A549 (cell line): ENCODE measurements at regions not wholly inside any gene's neighbourhood (a gene's known extent, or its start where the extent isn't known, plus 50 kb on each side); places are given as distances from the start of the nearest gene placed in this dataset.

Source experiments
- ATAC-seq, 2 experiments: fragments of 200-7000 bp in 1 of 2; fragments of >200 bp in 1 of 2; cut with Nextera tagmentation in 1 of 2; cut with Tn5 transposase in 1 of 2; 3 replicates each; pipeline versions ENCODE4 v1.8.0 to v1.9.1; 2018 to 2020; ENCODE audit warnings: mild to moderate bottlenecking in 1 of 2, moderate library complexity in 1 of 2
- CTCF ChIA-PET: fragments of 300-600 bp; sonication (Branson Sonifier 250); formaldehyde crosslinking; extraction: SDS; loops from one replicate; lab custom pipeline; 2021; ENCODE audit warnings: antibody characterized with exemption, inconsistent platforms; lab: Yijun Ruan, JAX
- POLR2A ChIA-PET: fragments of 350-600 bp; formaldehyde crosslinking; extraction: SDS; loops from one replicate; lab custom pipeline; 2021; ENCODE audit warnings: antibody characterized with exemption, inconsistent platforms; lab: Yijun Ruan, JAX
- DNase-seq, 2 experiments: peaks; one replicate each; pipeline versions ENCODE4 v3.0.0 to v3.0.0-alpha.2; 2011 to 2016; ENCODE audit warnings: low read depth in 1 of 2, low spot score in 1 of 2
- FAIRE-seq: peaks from 2 replicates; lab custom pipeline; 2011; peaks lifted over from hg19 to GRCh38; lab: Jason Lieb, UNC
- H3K27ac ChIP-seq, 2 experiments: fragments of >200 bp; sonication (Bioruptor Twin); formaldehyde crosslinking; 3 replicates each; pipeline ENCODE4 v1.5.1; 2016 to 2017
- H3K4me1 ChIP-seq: fragments of >200 bp; sonication (Bioruptor Twin); formaldehyde crosslinking; 3 replicates; pipeline ENCODE4 v1.6.1; 2016
- H3K4me2 ChIP-seq: fragments of >200 bp; sonication (Bioruptor Twin); formaldehyde crosslinking; 3 replicates; pipeline ENCODE4 v1.6.1; 2016
- H3K4me3 ChIP-seq: fragments of >200 bp; sonication (Bioruptor Twin); formaldehyde crosslinking; 3 replicates; pipeline ENCODE4 v1.5.1; 2016
- H3K9me3 ChIP-seq: fragments of >200 bp; sonication (Bioruptor Twin); formaldehyde crosslinking; 3 replicates; pipeline ENCODE4 v1.6.1; 2016
- BHLHE40 ChIP-seq: IDR thresholded peaks from 2 replicates; pipeline ENCODE4 v1.6.1; 2012; ENCODE audit warnings: low read depth, low read length, inconsistent platforms
- CBX8 ChIP-seq: fragments of 200-600 bp; sonication (generic); IDR thresholded peaks from 2 replicates; pipeline ENCODE4 v1.6.1; 2016
- CEBPB ChIP-seq, 2 experiments: fragments of >200 bp in 1 of 2; sonication (Bioruptor Twin) in 1 of 2; formaldehyde crosslinking in 1 of 2; IDR thresholded peaks; 2 replicates each; pipeline ENCODE4 v1.6.1; 2012 to 2016
- CHD2 ChIP-seq: fragments of 150-350 bp; IDR thresholded peaks from 2 replicates; pipeline ENCODE4 v1.6.1; 2014; ENCODE audit warnings: low read length; ENCODE audit not compliant: partially characterized antibody
- EHMT2 ChIP-seq: fragments of 200-600 bp; sonication (generic); IDR thresholded peaks from 2 replicates; pipeline ENCODE4 v1.6.1; 2016; ENCODE audit warnings: antibody characterized with exemption, low read depth, mild to moderate bottlenecking, moderate library complexity
- EP300 ChIP-seq, 2 experiments: fragments of >200 bp; sonication (Bioruptor Twin); formaldehyde crosslinking; IDR thresholded peaks; 2 replicates in 1 of 2; 3 replicates in 1 of 2; pipeline ENCODE4 v1.6.1; 2016 to 2017
- ESRRA ChIP-seq: fragments of 150-350 bp; IDR thresholded peaks from 2 replicates; pipeline ENCODE4 v1.6.1; 2014; ENCODE audit warnings: mild to moderate bottlenecking, low read length, borderline replicate concordance
- FOSL2 ChIP-seq, 2 experiments: fragments of 450-650 bp in 1 of 2; fragments of >200 bp in 1 of 2; sonication (Bioruptor Twin) in 1 of 2; formaldehyde crosslinking; IDR thresholded peaks; 2 replicates each; pipeline versions ENCODE4 v1.5.0 to v1.6.1; 2016 to 2020; ENCODE audit warnings: mild to moderate bottlenecking in 1 of 2, moderate library complexity in 1 of 2
- HOXA7 ChIP-seq: fragments of 250-450 bp; sonication (Bioruptor Pico); IDR thresholded peaks from 2 replicates; pipeline ENCODE4 v1.5.0; 2020; ENCODE audit warnings: mild to moderate bottlenecking, moderate library complexity
- KDM5A ChIP-seq: fragments of 200-600 bp; sonication (generic); IDR thresholded peaks from 2 replicates; pipeline ENCODE4 v1.6.1; 2016; ENCODE audit warnings: antibody characterized with exemption, mild to moderate bottlenecking
- MAFK ChIP-seq: fragments of 450-650 bp; IDR thresholded peaks from 2 replicates; pipeline ENCODE4 v1.6.1; 2014; ENCODE audit not compliant: partially characterized antibody
- RAD21 ChIP-seq, 2 experiments: fragments of >200 bp in 1 of 2; sonication (Bioruptor Twin) in 1 of 2; formaldehyde crosslinking in 1 of 2; IDR thresholded peaks in 1 of 2; conservative IDR thresholded peaks in 1 of 2; 2 replicates in 1 of 2; 3 replicates in 1 of 2; pipeline ENCODE4 v1.6.1; 2012 to 2018; ENCODE audit warnings: inconsistent platforms in 1 of 2
- RCOR1 ChIP-seq: fragments of 150-350 bp; IDR thresholded peaks from 2 replicates; pipeline ENCODE4 v1.6.1; 2014; ENCODE audit warnings: antibody characterized with exemption, low read length, low read depth
- SMC3 ChIP-seq: fragments of >200 bp; sonication (Bioruptor Twin); formaldehyde crosslinking; IDR thresholded peaks from 3 replicates; pipeline ENCODE4 v1.6.1; 2018; ENCODE audit warnings: inconsistent platforms
- TP53 ChIP-seq: fragments of 250-450 bp; sonication (Bioruptor Pico); IDR thresholded peaks from 2 replicates; pipeline ENCODE4 v1.5.0; 2021; ENCODE audit warnings: mild to moderate bottlenecking, moderate library complexity
- ZSCAN20 ChIP-seq: fragments of 250-450 bp; sonication (Bioruptor Pico); IDR thresholded peaks from 2 replicates; pipeline ENCODE4 v1.8.0; 2022; ENCODE audit warnings: mild to moderate bottlenecking, moderate library complexity
- WGBS: methylation state at CpG from one replicate; pipeline ENCODE4 v1.1.6; 2017; ENCODE audit errors: missing lambda C conversion rate; 5-methylcytosine and 5-hydroxymethylcytosine counted together
- TF ChIP-seq, protein P1 (sequence below): IDR thresholded peaks from 2 replicates; pipeline ENCODE4 v1.6.1; 2012
- TF ChIP-seq, protein P2 (sequence below): fragments of 250-450 bp; sonication (Bioruptor Pico); IDR thresholded peaks from 2 replicates; pipeline ENCODE4 v1.5.0; 2020; ENCODE audit warnings: low read depth, mild to moderate bottlenecking, moderate library complexity
- TF ChIP-seq, protein P3 (sequence below): fragments of 150-350 bp; IDR thresholded peaks from 2 replicates; pipeline ENCODE4 v1.6.1; 2014; ENCODE audit warnings: low read depth, mild to moderate bottlenecking, low read length
- TF ChIP-seq, protein P4 (sequence below): fragments of 250-450 bp; sonication (Bioruptor Pico); IDR thresholded peaks from 2 replicates; pipeline ENCODE4 v1.5.0; 2021; ENCODE audit warnings: mild to moderate bottlenecking, moderate library complexity, borderline replicate concordance
- TF ChIP-seq, protein P5 (sequence below): fragments of 200-600 bp; sonication (generic); IDR thresholded peaks from 2 replicates; pipeline ENCODE4 v1.6.1; 2016; ENCODE audit warnings: antibody characterized with exemption, mild to moderate bottlenecking, moderate library complexity

DNA sequence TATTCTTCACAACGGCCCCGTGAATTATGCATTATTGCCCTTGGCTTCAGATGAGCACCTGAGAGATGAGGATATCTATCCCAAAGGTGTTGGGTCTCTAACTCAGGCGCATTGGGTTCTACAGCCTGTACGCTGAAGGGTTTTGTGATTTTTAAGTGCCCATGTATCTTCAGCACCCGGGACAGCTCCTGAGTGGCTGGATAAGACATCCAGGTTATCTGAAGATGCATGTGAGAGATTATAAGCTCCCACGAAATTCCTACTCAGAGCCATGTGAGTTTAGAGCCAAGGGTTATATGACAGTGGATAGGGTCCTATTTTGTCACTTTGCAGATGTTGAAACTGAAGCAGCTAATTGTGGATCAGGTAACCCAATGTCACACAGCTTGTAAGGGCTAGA is 612.3 kb upstream of the EEF2KMT start:
- no peak overlapping the region for H3K4me3 ChIP-seq
- FAIRE-seq = no peak

DNA sequence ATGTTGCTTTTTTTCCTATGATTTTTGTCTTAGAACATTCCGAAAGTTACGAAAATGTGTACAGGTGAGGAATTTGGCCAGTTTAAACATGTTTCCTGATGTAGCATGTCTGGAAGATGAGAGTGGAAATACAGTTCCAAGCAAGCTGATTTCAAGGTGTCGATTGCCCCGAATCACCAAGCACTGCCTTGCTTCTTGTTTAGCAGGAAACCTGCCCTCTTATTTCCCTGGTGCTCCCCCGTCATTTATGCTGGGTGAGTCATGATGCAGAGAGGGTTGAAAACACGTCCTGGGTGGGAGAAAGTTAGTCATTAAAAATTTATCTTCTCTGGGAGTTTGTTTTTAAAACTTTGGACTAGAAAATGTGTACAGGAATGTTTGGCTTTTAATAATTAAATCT is 608.6 kb upstream of the EEF2KMT start:
- Histone ChIP-seq H3K4me3 (no peak overlapping the region), H3K27ac (no peak overlapping the region), H3K4me1 (no peaks in the 10 kb centered on the region), H3K9me3 (no peaks in the 10 kb centered on the region), H3K4me2 (no peak overlapping the region)
- TF ChIP-seq ESRRA = no peak
- TF ChIP-seq EP300 (IDR thresholded peaks at IDR 0.05) = no peak
- TF ChIP-seq ZSCAN20 (CRISPR knock-in tag) = no peak
- TF ChIP-seq, protein P1, sequence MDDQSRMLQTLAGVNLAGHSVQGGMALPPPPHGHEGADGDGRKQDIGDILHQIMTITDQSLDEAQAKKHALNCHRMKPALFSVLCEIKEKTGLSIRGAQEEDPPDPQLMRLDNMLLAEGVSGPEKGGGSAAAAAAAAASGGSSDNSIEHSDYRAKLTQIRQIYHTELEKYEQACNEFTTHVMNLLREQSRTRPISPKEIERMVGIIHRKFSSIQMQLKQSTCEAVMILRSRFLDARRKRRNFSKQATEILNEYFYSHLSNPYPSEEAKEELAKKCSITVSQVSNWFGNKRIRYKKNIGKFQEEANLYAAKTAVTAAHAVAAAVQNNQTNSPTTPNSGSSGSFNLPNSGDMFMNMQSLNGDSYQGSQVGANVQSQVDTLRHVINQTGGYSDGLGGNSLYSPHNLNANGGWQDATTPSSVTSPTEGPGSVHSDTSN = no peak
- no peak for TF ChIP-seq RAD21 (conservative IDR thresholded peaks at IDR 0.05 in 1 of 2, IDR thresholded peaks at IDR 0.05 in 1 of 2)
- TF ChIP-seq RCOR1 = no peak
- TF ChIP-seq, protein P2, sequence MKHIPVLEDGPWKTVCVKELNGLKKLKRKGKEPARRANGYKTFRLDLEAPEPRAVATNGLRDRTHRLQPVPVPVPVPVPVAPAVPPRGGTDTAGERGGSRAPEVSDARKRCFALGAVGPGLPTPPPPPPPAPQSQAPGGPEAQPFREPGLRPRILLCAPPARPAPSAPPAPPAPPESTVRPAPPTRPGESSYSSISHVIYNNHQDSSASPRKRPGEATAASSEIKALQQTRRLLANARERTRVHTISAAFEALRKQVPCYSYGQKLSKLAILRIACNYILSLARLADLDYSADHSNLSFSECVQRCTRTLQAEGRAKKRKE = no peak
- TF ChIP-seq, protein P3, sequence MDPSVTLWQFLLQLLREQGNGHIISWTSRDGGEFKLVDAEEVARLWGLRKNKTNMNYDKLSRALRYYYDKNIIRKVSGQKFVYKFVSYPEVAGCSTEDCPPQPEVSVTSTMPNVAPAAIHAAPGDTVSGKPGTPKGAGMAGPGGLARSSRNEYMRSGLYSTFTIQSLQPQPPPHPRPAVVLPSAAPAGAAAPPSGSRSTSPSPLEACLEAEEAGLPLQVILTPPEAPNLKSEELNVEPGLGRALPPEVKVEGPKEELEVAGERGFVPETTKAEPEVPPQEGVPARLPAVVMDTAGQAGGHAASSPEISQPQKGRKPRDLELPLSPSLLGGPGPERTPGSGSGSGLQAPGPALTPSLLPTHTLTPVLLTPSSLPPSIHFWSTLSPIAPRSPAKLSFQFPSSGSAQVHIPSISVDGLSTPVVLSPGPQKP = no peak
- no peak for TF ChIP-seq CEBPB (IDR thresholded peaks at IDR 0.05)
- no peak for TF ChIP-seq KDM5A
- TF ChIP-seq, protein P4, sequence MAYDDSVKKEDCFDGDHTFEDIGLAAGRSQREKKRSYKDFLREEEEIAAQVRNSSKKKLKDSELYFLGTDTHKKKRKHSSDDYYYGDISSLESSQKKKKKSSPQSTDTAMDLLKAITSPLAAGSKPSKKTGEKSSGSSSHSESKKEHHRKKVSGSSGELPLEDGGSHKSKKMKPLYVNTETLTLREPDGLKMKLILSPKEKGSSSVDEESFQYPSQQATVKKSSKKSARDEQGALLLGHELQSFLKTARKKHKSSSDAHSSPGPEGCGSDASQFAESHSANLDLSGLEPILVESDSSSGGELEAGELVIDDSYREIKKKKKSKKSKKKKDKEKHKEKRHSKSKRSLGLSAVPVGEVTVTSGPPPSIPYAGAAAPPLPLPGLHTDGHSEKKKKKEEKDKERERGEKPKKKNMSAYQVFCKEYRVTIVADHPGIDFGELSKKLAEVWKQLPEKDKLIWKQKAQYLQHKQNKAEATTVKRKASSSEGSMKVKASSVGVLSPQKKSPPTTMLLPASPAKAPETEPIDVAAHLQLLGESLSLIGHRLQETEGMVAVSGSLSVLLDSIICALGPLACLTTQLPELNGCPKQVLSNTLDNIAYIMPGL (CRISPR knock-in tag) = no peak
- TF ChIP-seq FOSL2 (IDR thresholded peaks at IDR 0.05) = no peak
- no peak for TF ChIP-seq FOSL2 (CRISPR knock-in tag; IDR thresholded peaks at IDR 0.05)
- no peak for TF ChIP-seq HOXA7 (CRISPR knock-in tag)
- no peak for TF ChIP-seq MAFK
- TF ChIP-seq CBX8 = no peak
- no peak for TF ChIP-seq CHD2
- TF ChIP-seq EHMT2 = no peak
- TF ChIP-seq TP53 = no peak
- no peak for TF ChIP-seq BHLHE40
- TF ChIP-seq, protein P5, sequence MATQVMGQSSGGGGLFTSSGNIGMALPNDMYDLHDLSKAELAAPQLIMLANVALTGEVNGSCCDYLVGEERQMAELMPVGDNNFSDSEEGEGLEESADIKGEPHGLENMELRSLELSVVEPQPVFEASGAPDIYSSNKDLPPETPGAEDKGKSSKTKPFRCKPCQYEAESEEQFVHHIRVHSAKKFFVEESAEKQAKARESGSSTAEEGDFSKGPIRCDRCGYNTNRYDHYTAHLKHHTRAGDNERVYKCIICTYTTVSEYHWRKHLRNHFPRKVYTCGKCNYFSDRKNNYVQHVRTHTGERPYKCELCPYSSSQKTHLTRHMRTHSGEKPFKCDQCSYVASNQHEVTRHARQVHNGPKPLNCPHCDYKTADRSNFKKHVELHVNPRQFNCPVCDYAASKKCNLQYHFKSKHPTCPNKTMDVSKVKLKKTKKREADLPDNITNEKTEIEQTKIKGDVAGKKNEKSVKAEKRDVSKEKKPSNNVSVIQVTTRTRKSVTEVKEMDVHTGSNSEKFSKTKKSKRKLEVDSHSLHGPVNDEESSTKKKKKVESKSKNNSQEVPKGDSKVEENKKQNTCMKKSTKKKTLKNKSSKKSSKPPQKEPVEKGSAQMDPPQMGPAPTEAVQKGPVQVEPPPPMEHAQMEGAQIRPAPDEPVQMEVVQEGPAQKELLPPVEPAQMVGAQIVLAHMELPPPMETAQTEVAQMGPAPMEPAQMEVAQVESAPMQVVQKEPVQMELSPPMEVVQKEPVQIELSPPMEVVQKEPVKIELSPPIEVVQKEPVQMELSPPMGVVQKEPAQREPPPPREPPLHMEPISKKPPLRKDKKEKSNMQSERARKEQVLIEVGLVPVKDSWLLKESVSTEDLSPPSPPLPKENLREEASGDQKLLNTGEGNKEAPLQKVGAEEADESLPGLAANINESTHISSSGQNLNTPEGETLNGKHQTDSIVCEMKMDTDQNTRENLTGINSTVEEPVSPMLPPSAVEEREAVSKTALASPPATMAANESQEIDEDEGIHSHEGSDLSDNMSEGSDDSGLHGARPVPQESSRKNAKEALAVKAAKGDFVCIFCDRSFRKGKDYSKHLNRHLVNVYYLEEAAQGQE = no peak
- DNase-seq (no peak), FAIRE-seq (no peak), ATAC-seq (no peak)
- POLR2A ChIA-PET = no interaction called here
- CTCF ChIA-PET = no interaction called here
- WGBS = 4% methylated on average over 6 of the region's 6 CpGs

More for the DNA sequence above, 612.3 kb upstream of the EEF2KMT start:
- ATAC-seq = no peak
- no peak for TF ChIP-seq SMC3
- TF ChIP-seq, protein P5 = peak; percentile 80
- TF ChIP-seq, all 56 proteins: peak for 1
- POLR2A ChIA-PET = no interaction called here
- CTCF ChIA-PET = no interaction called here
- WGBS = 7% methylated on average over 6 of the region's 6 CpGs
- Histone ChIP-seq H3K27ac (no peak overlapping the region), H3K4me2 (no peak overlapping the region), H3K4me1 (no peaks in the 10 kb centered on the region), H3K9me3 (no peaks in the 10 kb centered on the region)
- no peak for DNase-seq
